ENCODE measurements at regions not wholly inside any gene's neighbourhood (a gene's known extent, or its start where the extent isn't known, plus 50 kb on each side); places are given as distances from the start of the nearest gene placed in this dataset.

GRCh38 chr3:146747928-146748327 is 142.8 kb upstream of the PLSCR5 start:
- Histone ChIP-seq H3K27ac (no peak overlapping the region), H3K27me3 (no peaks in the 10 kb centered on the region), H3K9me3 (no peaks in the 10 kb centered on the region), H3K4me1 (no peaks in the 10 kb centered on the region), H3K4me3 (no peak overlapping the region), H3K36me3 (no peaks in the 10 kb centered on the region)
- FAIRE-seq (no peak), DNase-seq (no peak), ATAC-seq (peak in 3 of 4 donors; percentile 50 to 54 (median 51))
- TF ChIP-seq CTCF (IDR thresholded peaks at IDR 0.05), result no peak
- 34 to 35% methylated on average over 4 of the region's 4 CpGs for WGBS, 2 donors
- intact Hi-C loops (cut with DNase I), result no loop called here

GRCh38 chr3:146747051-146747450 is 141.9 kb upstream of the PLSCR5 start:
- no peak for DNase-seq

GRCh38 chr3:146746190-146746589 is 141.0 kb upstream of the PLSCR5 start:
- no peak overlapping the region for H3K27ac ChIP-seq
- no peaks in the 10 kb centered on the region for H3K36me3 ChIP-seq
- H3K9me3 ChIP-seq, result no peaks in the 10 kb centered on the region
- no peak for DNase-seq
- H3K4me3 ChIP-seq, result no peak overlapping the region
- TF ChIP-seq CTCF (IDR thresholded peaks at IDR 0.05), result no peak
- no peaks in the 10 kb centered on the region for H3K27me3 ChIP-seq
- no peak for ATAC-seq
- no peak for FAIRE-seq
- no peaks in the 10 kb centered on the region for H3K4me1 ChIP-seq
- intact Hi-C loops (cut with DNase I), result no loop called here

More at GRCh38 chr3:146747051-146747450, 141.9 kb upstream of the PLSCR5 start:
- no peak for TF ChIP-seq CTCF (IDR thresholded peaks at IDR 0.05)
- Histone ChIP-seq H3K36me3 (no peaks in the 10 kb centered on the region), H3K4me3 (no peak overlapping the region), H3K4me1 (no peaks in the 10 kb centered on the region), H3K27ac (no peak overlapping the region), H3K27me3 (no peaks in the 10 kb centered on the region), H3K9me3 (no peaks in the 10 kb centered on the region)
- FAIRE-seq (no peak), ATAC-seq (no peak)
- intact Hi-C loops (cut with DNase I), result no loop called here

GRCh38 chr3:146739203-146739671 is 134.1 kb upstream of the PLSCR5 start:
- H3K4me1 ChIP-seq, result no peaks in the 10 kb centered on the region
- no peak for ATAC-seq
- TF ChIP-seq CTCF (IDR thresholded peaks at IDR 0.05), result no peak

GRCh38 chr3:146732325-146732724 is 127.2 kb upstream of the PLSCR5 start:
- H3K4me1 ChIP-seq, result no peaks in the 10 kb centered on the region
- H3K4me3 ChIP-seq, result no peak overlapping the region
- DNase-seq (no peak), FAIRE-seq (no peak), ATAC-seq (no peak)
- intact Hi-C loops (cut with DNase I), result no loop called here
- H3K27me3 ChIP-seq, result no peaks in the 10 kb centered on the region
- 60 to 69% methylated on average over 6 of the region's 6 CpGs for WGBS, 2 donors
- H3K36me3 ChIP-seq, result no peaks in the 10 kb centered on the region
- TF ChIP-seq CTCF (IDR thresholded peaks at IDR 0.05), result no peak
- no peaks in the 10 kb centered on the region for H3K9me3 ChIP-seq
- H3K27ac ChIP-seq, result no peak overlapping the region

More at GRCh38 chr3:146739203-146739671, 134.1 kb upstream of the PLSCR5 start:
- Histone ChIP-seq H3K27me3 (no peaks in the 10 kb centered on the region), H3K36me3 (no peaks in the 10 kb centered on the region), H3K9me3 (no peaks in the 10 kb centered on the region), H3K27ac (no peak overlapping the region), H3K4me3 (no peak overlapping the region)
- DNase-seq (no peak), FAIRE-seq (no peak)
- WGBS, 2 donors, result 69 to 74% methylated on average over 6 of the region's 6 CpGs
- intact Hi-C loops (cut with DNase I), result no loop called here
